ENCODE measurements at regions not wholly inside any gene's neighbourhood (a gene's known extent, or its start where the extent isn't known, plus 50 kb on each side); places are given as distances from the start of the nearest gene placed in this dataset.

- H3K79me1 ChIP-seq (ENCODE audit: low read depth, low read length) = no peaks in the 10 kb centered on the region
- no peaks in the 10 kb centered on the region for H3K27me3 ChIP-seq (replicated peaks in 1 of 4; ENCODE audit: control insufficient read depth in 3 of 4, extremely low read depth in 1 of 4, insufficient read depth in 3 of 4, low read length in 3 of 4)
- POLR2A ChIA-PET (ENCODE audit: partially characterized antibody) = interaction anchor here (1.2 kb wide), 1 partner anchor 44 kb away, joined by 4 read pairs; no protein-coding TSS in a partner anchor
- H3K18ac ChIP-seq (ENCODE audit: extremely low read depth, low read length) = no peak overlapping the region
- H4K5ac ChIP-seq (ENCODE audit: insufficient read length, low read depth, low read length) = no peak overlapping the region
- no peak overlapping the region for H2BK20ac ChIP-seq (ENCODE audit: low read length)
- H4K8ac ChIP-seq (ENCODE audit: extremely low read depth, insufficient read depth, low read length) = no peak overlapping the region; the same call in 1 of the 2 replicates
- CTCF ChIA-PET (ENCODE audit: partially characterized antibody) = interaction anchor here (0.9 to 1.5 kb wide), 3 partner anchors 16 to 25 kb away, joined by 3 to 6 read pairs (median 3); no protein-coding TSS in a partner anchor
- no peak overlapping the region for H3K4ac ChIP-seq (replicated peaks; ENCODE audit: insufficient read length, low read depth, low read length)
- no peak overlapping the region for H3K23ac ChIP-seq (ENCODE audit: insufficient read length)
- no peak overlapping the region for H3K4me3 ChIP-seq (ENCODE audit: extremely low read depth in 1 of 4, insufficient read depth in 2 of 4, low read depth in 3 of 4, low read length in 4 of 4)
- no peak overlapping the region for H3K4me2 ChIP-seq (ENCODE audit: insufficient read depth in 1 of 2, low read depth in 2 of 2, low read length in 2 of 2)
- no peaks in the 10 kb centered on the region for H3K36me3 ChIP-seq (ENCODE audit: control insufficient read depth in 2 of 4, insufficient read depth in 4 of 4, low read length in 3 of 4)
- no peak overlapping the region for H2BK12ac ChIP-seq (ENCODE audit: low read depth, low read length)
- H4K91ac ChIP-seq (replicated peaks; ENCODE audit: insufficient read length, low read length) = no peak overlapping the region
- H3K9me3 ChIP-seq (ENCODE audit: insufficient read depth in 2 of 2, low read depth in 1 of 2, low read length in 1 of 2) = no peaks in the 10 kb centered on the region
- no peak overlapping the region for H2BK5ac ChIP-seq (ENCODE audit: low read depth, low read length)
- no peaks in the 10 kb centered on the region for H4K20me1 ChIP-seq (replicated peaks in 1 of 2; ENCODE audit: control insufficient read depth in 1 of 2, insufficient read depth in 2 of 2, low read length in 2 of 2)
- H3K27ac ChIP-seq (ENCODE audit: low read depth, low read length) = no peak overlapping the region
- H3K23me2 ChIP-seq (ENCODE audit: low read depth, low read length) = no peaks in the 10 kb centered on the region
- 91% methylated on average over 8 of the region's 8 CpGs; no CpG with 5 or more reads in 1 of the 2 experiments for WGBS, 2 experiments (ENCODE audit: extremely low coverage in 1 of 2, insufficient coverage in 1 of 2, insufficient read length in 1 of 2, insufficient replicate concordance in 2 of 2, low coverage in 1 of 2, low lambda C conversion rate in 2 of 2, missing lambda C conversion rate in 1 of 2)
- H2AK5ac ChIP-seq (ENCODE audit: low read depth, low read length) = no peak overlapping the region
- no peak overlapping the region for H2BK120ac ChIP-seq (replicated peaks; ENCODE audit: low read depth, low read length)
- H3K79me2 ChIP-seq (ENCODE audit: control insufficient read depth in 1 of 2, insufficient read depth in 2 of 2, low read length in 2 of 2) = no peaks in the 10 kb centered on the region
- H3K14ac ChIP-seq (ENCODE audit: insufficient read length) = no peak overlapping the region
- peak in 1 of 2 experiments; percentile 19 for DNase-seq (ENCODE audit: low read depth in 1 of 2, low spot score in 2 of 2)
- H3K9ac ChIP-seq (replicated peaks in 1 of 4; ENCODE audit: extremely low read depth in 1 of 4, low read depth in 3 of 4, low read length in 3 of 4) = no peak overlapping the region
- no peak overlapping the region for H2BK15ac ChIP-seq (ENCODE audit: low read length)
- no peak for TF ChIP-seq ATF2 (IDR thresholded peaks at IDR 0.05; ENCODE audit: low read length)
- TF ChIP-seq CBX5 (IDR thresholded peaks at IDR 0.05; ENCODE audit: low read depth, low read length) = no peak
- TF ChIP-seq SIX5 (IDR thresholded peaks at IDR 0.05; ENCODE audit: low read depth, low read length) = no peak
- TF ChIP-seq RAD21 (IDR thresholded peaks at IDR 0.05 in 1 of 2, conservative IDR thresholded peaks at IDR 0.05 in 1 of 2; ENCODE audit: low read depth in 2 of 2, low read length in 2 of 2) = no peak
- TF ChIP-seq BACH1 (IDR thresholded peaks at IDR 0.05; ENCODE audit: low read length) = no peak
- TF ChIP-seq CHD1 (IDR thresholded peaks at IDR 0.05; ENCODE audit: low read depth, low read length) = no peak
- TF ChIP-seq TEAD4 (IDR thresholded peaks at IDR 0.05; ENCODE audit: low read depth, low read length) = no peak
- no peak for FAIRE-seq
- no peak overlapping the region for H2AFZ ChIP-seq (ENCODE audit: low read length)
- no peak overlapping the region for H3K56ac ChIP-seq (replicated peaks; ENCODE audit: insufficient read length, low read depth, low read length)
- peaks cover 0 to 4% (median 2%) of the 10 kb centered on the region in 4 experiments; a peak in 4 of 7 replicates for H3K4me1 ChIP-seq (replicated peaks in 1 of 4; ENCODE audit: control insufficient read depth in 3 of 4, insufficient read depth in 4 of 4, low read length in 3 of 4)
Measured at GRCh38 chr11:134611537-134611936, 199.5 kb upstream of the B3GAT1 start.
